HG03558 (cell line): ENCODE measurements at regions not wholly inside any gene's neighbourhood (a gene's known extent, or its start where the extent isn't known, plus 50 kb on each side); places are given as distances from the start of the nearest gene placed in this dataset.

Experiments used
- ATAC-seq: cut with Tn5 transposase; IDR thresholded peaks from one replicate; pipeline ENCODE4 v1.9.1; 2021; ENCODE audit warnings: moderate number of reproducible peaks; ENCODE audit not compliant: unreplicated experiment; ENCODE audit errors: extremely low read depth

DNA sequence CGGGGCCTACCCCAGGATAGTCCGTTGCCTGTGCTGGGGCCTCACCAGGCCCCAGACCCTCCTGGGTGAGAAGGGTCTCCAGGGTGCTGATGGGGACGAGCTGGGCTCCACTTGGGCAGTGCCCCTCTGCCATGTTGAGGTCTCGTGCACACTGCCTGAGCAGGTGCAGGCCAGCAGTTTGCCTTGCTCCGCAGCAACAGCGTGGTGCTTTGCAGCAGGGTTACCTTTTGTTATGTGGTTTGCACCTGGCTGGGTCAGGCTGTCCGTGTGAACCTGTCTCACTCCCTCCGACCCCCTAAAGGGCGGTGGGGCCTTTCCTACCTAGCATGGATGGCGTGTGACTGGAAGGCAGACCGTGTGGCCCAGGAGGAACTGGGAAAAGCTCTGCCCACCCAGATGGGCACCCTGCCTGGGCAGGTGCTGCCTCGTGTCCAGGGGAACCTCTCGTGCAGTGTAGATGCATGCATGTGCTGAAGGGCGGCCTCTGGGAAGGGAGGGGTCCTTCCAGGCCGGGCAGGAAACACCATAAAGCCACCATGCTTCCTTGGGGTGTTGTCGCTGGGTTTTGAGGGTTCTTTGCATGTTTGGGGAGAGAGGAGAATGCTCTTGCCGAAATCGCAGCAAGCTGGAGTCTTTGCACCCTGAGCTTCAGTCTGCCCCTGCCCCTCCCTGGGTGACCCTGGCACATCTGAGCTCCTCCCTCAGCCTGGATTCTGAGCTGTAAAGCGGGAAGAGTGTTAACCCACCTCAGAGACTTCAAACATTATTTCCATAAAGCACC is 75.4 kb upstream of the PPARA start:
- ATAC-seq, result no peak

DNA sequence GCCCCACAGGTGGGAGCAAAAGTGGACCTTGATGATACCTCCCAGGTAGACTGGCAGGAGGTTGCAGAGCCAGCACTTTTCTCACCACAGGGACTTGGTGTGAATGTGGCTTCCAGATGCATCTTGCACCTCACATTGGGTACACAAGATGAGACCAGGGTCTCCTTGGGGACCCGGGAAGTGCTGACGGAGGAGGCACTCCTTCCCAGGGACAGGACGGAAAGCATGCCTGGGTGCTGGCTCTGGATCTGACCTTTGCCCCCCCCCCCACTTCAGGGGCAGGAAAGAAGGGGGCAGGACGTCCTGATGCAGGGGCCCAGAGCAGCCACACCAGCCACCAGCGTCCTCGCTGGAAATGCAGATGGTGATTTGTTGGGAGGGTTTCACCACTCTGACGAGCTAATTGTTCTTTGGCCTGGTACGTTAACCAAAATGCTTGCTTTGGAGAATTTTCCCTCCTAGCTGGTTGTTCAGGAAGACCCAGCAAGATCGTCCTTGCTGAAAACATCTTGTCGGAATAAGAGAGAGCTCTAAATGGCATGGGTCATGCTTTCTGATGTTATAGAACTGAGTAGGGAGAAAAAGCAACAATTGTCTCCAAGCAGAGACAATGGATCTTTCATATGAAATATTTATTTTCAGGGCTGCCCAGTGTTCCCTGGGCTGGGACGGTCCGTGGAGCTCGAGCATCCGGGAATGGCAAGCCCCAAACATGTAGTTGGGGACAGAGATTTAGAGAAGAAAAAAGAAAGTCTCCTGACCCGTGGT is 74.4 kb upstream of the PPARA start:
- no peak for ATAC-seq

DNA sequence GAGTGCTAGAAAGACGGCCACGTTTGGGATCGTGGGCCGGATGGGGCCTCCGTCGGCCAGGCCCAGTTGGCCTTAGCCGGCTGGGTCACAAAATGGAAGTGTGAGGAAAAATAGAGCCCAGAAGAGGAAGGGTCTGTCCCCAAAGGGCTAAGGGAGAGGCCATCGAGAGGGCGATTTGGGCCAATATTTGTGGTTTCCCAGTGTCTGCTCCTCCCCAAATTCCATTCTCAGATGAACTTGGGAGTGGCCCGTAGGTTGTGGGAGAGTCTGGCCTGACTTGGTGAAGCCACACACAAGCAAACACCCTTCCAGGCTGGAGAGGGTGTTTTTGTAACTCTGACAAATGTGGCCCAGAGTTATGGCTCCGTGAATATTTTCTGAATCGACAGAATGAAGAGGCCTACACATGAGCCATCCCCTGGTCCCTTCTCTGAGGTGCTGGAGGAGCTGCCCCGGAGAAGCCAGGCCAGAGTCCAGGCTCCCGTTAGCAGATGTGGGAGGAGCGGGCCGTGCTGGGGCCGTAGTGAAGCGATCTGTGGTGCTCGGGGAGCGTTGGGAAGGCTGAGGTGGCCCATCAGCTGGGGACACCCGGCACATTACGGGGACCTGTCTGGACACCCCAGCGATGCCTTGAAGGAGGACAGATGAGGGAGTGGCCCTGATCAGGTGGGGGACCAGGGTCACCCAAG is 73.5 kb upstream of the PPARA start:
- no peak for ATAC-seq

DNA sequence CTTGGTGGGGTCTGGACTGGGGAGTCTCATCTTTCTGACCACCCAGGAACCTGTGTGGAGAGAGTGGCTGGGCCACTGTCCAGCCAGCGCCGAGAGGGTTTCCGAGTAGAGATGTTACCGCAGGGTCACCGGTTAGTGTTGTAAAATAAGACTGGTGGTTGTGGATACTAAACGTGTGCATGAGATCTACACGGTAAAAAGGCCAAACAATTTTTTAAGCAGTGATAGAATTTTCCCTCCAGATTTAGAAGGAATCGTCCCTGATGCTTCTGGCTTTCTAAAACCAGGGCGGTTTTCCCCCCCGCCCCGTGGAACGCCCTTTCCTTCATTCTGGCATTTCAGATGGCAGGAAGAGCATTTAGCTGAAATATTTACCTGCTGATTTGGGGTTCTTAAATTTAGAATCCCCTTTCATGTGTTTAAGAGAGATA is 72.6 kb upstream of the PPARA start:
- ATAC-seq, result no peak

DNA sequence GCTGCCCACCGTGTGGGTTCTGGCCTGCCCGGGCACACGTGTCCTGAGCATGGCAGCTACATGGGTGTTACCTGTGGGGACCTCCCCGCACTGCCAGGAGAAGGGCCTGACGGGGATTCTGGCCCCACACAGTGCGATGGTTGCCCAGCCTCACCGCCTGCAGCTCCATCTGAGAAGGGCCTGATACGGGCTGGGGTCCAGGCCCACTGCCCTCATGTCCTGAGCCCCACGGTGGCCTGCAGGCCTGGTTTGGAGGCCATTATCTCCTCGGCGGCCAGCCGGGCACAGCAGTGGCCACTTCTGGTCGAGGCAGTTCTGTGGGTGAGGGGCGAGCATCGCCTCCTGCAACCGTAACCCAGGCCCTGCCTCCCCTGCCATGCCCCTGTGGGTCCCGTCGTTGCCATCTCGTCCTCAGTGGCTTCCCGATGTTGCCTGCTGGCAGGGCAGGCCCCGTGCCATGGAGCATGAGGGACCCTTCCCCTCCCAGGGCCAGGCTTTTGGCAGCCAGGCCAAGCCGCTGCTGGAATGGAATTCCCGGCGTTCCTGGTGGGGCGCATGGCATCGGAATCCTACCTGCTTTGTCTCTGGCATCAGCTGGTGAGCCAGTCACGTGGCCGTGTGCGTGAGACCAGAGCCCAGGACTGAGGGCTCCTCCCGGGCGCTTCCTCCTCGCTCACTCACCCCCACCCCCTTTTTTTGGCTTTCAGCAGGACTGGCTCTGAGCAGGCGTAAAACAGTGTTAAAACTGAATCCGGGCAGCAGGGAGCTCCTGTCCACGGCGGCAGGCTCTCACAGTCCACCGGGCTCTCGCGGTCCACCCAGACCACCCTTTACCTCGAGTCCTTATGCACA is 71.9 kb upstream of the PPARA start:
- no peak for ATAC-seq

DNA sequence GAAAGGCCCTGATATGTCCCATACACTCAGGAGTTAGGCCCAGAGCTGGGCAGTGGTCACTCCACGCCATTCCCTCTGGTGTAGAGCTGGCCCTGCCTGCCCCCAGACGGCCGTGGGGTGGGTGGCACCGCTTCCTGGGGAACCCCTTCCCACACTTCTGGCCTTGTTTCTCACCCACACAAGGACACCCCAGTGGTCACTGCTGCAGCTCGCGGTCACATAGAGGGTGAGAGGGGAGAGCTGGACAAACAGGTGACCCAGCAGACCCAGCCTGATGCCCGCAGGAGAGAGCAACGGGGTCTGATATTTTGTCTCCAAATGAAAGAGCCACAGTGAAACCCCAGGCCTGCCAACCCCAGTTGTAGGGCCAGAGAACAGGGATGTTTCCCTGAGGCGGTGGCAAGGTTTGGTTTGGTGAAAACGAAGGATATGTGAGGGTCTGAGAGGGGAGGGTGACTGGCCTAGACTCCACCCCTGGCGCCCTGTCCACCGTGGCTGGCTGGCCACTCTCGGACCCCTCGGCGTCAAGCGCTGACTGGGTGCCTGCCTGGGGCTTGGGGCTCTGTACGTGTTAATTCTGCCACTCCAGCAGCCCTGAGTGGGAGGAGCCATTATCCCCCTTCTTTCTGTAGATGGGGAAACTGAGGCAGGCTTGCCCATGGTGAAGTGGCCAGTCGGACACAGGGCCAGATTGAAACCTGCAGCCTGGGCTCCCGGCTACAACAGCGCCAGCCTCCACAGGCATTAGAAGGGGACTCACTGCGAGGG is 71.0 kb upstream of the PPARA start:
- no peak for ATAC-seq

DNA sequence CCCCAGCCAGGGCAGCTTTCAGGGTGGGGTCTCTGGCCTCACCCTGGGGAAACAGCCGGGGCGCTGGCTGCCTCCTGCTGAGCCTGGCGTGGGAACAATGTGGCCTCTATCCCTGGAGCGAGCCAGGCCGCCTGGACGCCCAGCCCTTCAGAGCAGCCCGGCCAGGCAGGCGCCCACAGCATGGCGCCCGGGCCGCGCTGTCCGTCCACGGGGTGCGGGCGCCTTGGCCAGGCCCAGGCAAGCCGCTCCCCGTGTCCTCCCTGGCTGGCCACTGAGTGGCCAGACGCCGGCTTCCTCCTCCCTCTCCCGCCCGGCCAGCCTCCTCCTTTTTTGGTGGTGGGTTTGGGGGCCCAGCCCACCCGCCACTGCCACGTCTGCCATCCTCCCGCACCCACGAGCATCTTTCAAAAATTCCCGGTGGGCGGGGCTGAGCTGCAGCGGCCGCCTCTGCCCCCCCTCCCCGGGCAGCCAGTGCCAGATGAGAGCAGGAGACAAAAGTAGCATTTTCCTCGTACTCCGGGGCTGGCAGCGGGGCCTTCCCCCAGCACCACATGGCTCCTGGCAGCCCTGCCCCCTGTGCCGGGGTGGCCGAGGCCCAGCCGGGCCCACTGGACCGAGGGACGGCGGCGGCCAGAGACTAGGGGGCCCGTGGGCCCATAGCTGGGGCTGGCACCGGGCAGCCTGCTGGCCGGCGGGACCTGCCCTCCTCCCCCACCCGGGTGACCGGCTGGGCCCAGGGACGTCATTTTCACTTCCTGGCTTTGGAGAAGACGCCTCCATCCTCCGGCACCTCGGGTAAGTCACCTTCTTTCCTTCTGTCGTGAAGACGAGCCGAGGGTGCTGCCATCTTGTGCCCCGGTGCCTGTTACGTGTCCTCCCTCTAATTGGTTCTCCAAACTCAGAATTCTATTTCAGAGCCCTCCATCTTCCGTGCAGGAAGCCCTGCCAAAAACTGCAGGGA is 70.2 kb upstream of the PPARA start:
- ATAC-seq, result no peak

DNA sequence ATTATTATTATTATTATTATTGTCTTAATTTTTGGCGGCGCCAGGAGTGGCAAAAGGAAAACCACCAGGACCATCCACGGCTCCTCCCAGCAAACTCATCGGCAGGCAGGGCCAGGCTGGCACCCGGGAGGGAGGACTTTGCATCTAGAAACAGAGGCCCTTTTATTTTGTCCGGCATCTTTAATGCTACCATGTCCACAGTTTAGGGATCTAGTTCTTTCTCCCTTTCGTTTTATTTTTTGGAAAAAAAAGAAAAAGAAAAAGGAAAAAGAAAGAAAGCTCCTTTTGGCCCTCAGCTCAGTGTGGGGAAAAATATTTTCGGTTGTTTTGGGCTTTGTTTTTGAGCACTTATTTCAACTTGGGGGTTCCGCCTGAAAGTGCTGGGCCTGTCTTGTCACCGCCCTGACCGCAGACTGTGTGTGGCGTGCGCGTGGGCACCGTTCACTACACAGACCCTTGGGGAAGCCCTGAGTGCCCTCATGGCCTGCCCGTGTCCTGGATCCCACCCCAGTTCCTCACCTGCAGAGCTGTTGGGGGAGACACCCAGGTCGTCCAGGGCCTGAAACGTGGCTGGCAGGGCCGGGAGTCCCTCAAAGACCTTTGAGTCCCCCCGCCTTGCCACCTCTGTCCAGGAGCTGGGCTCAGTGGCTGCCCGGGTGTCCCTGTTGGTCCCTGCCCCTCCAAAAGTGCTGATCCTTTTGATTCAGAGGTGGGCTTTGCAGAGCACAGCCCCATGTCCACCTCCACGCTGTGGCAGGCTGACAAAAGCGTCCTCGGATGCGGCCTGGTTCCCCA is 69.1 kb upstream of the PPARA start:
- ATAC-seq, result no peak

DNA sequence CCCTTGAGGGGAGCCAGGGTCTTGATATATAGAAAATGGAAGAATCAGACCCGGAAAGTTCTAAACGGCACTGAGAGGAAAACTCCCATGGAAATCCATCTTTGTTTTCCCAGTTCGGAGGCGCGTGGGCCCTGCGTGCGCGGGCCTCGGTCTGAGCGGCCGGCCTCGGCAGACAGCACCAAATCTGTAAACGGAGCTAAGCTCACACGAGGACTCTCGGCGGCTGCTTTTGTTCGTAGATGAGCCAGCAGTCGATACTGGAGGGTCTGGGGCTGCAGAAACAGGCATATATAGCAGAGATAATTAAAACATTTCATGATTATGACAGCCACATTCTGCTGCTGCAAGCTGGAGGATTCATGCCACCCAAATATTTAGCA is 68.5 kb upstream of the PPARA start:
- ATAC-seq, result no peak

DNA sequence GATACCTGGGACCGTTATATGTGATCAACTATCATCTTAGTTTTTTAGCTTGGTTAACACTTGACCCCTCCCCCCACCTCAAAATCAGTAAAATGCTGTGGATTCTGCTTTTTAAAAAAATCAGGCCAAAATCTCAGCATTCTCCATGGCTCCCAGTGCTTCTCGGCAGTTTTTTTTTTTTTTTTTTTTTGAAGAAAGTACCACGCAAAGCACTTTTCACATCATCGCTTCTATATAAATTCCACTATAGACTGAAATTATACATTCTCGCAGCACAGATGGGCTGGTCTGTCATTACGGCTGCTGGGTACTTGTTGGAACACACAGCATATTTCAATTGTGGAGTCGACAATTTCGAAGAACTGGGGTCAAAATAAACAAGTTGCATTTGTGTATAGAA is 67.7 kb upstream of the PPARA start:
- ATAC-seq, result no peak

DNA sequence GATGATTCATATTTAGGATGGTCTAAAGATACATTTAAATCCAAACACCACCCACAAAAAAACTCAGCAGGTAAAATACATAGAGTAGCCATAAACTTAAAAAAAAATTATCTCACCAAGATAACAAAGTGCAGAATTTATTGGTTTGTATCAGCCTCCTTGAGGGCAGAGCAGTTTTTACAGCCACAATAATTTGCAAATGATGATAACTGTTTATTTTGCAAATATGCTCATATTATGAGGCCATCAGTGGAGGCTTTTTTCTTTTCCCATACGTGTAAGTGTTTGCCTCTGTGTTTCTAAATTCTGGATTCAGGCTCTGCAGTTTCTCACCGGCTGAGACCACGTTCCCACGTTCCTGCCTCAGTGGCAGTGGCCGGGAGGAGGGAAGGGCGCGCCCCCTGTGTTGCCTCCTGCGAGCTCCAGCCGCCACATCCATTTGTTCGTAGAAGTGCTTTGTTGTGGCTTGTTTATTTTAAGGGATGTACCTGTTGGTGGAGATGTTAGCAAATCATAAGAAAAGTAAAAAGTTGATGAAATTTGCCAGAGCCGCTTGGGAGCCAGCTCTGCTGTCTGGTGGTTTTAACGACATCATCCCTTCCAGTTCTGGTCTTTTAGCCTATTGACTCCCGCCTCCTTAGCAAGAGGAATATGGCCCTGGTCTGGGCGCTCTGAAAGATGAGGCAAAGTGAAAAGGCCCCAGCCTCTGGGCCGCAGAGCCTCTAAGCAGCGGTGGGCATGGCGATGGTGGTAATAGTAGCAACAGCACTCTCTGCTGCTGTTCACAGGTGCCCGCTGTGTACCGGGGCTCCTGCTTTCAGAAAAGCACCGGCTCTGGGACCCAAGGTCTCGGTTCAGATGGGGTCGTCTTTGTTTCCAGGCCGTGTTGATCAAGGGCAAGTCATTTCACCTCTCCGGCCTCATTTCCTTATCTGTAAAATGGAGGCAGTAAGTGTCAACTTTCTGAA is 66.7 kb upstream of the PPARA start:
- no peak for ATAC-seq

DNA sequence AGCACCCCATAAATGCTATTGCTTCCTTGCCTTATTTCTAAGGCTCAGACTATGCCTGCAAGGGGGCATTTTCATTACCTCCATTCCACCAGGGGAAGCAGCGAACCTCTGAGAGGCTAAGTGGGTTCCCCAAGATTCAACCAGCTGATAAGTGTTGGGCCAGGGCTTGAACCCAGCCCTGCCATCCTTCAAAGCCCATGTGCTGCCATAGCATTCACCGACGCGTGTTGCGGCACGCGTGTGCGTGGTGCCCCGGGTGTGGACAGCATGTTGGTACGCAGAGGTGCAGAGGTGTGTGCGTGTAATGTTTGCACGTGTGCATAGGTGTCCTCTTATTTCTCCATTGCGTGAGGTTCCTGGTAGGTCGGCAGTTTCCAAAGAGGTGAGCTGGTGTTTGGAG is 66.0 kb upstream of the PPARA start:
- no peak for ATAC-seq

DNA sequence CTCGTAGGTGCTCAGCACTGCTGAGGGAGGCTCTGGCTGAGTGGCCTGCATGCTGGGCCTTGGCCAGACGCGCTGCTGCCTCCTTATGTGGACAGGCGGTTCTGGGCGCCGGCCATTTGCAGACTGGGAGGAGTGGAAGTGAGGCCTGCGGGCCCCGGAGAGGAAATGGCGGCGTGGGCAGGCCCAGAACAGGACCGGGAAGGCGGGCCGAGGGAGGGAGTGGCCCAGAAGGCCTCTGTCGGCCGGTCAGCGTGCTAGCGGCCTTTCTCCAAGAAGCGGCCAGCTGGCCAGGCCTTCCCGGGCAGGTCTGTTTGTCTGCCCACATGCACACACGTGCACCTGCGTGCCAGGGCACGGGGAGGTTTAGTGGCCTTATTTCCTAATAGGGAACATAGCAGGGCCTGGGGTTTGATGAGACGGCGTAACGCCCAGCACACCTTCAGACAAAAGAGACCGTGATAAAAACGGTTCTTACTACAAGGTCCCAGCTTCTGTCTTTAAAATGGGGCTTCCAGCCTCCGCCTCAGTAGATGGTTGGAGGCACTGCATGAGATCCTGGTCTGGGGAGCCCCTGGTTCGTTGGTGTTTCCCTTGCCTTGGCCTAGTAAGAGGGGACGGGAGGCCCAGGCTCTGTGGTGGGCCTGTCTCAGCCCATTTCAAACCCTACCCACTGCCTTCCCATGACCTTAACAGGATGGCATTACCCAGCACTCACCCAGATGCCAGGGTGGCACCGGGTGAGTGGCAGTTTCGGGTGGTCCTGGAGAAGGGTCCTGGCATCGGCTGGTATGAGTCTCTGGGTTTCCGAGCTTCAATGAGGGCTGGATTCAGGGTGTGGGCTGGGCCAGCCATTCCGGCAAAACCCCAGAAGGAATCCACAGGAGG is 65.1 kb upstream of the PPARA start:
- ATAC-seq, result no peak

DNA sequence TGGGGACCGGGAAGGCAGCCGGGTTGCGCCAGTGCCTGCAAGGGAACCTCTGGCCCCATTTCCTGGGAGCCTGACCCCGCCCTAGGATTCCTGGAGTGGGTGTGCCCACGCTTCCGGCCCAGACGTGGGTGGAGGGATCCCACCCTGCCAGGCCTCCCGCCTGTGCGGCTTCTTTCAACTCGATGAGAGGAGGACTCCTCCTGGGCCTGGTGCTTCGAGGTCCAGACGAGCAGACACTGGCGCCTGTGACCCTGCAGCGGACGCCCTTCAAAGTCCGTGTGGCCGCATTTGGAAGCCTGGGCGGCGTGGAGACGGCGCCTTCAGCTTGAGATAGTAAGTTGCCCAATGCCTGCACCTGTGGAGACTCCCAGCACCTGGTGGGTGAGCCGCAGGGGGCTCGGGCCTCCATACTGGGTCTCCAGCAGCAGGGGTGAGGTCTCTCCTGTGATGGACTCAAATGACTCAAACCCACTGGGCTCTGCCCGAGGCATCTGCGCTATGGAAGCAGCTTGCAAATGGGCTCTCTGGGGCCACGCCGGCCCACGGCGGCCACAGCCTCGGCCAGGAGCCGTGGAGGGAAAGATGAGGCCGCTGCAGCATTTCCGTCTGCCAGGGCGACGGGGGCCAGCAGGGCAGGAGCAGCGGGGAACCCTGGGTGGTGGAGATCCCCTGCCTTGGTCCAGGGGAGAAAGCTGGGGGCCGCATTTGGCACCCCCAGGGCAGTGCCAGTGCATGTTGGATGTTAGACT is 64.3 kb upstream of the PPARA start:
- no peak for ATAC-seq
